ENCODE measurements at regions not wholly inside any gene's neighbourhood (a gene's known extent, or its start where the extent isn't known, plus 50 kb on each side); places are given as distances from the start of the nearest gene placed in this dataset.
A peak's percentile ranks its signal among the peaks of the same experiment; 100 is the strongest.
"Not testable (repeated sequence)": the region's sequence is repeated elsewhere in the genome, so short reads cannot be mapped to it uniquely, and the experiment has no call there.

DNA sequence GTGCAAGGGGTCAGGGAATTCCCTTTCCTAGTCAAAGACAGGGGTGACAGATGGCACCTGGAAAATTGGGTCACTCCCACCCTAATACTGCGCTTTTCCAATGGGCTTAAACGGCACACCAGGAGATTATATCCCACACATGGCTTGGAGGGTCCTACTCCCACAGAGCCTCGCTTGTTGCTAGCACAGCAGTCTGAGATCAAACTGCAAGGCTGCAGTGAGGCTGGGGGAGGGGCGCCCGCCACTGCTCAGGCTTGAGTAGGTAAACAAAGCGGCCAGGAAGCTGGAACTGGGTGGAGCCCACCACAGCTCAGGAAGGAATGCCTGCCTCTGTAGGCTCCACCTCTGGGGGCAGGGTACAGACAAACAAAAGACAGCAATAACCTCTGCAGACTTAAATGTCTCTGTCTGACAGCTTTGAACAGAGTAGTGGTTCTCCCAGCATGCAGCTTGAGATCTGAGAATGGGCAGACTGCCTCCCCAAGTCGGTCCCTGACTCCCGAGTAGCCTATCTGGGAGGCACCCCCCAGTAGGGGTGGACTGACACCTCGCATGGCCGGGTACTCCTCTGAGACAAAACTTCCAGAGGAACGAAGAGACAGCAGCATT lies 1388.7 kb upstream of the EYS start:
- not testable (repeated sequence) for DNase-seq (ENCODE audit: low read depth)

DNA sequence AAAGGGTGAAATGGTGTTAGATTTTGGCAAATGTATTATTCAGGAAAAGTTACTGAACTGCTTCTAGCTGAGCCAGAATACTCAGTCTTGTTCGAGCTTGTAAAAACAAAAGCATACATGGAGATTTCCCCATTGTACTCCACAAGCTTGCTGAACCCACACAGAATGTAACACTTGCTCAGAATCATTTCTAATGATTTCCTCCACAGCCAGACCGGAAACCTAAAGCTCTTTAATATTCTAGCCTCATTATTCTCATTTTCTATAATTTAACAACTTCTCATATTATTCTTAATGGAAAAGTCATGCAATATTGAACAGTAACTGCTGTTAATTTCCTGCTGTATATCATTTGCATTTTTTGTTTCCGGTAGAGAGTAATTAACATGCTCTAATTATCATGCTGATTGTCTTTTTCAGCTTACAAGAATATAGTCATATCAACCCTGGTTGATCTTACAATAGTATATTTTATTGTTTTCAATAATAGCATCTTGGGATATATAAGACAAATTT lies 1387.5 kb upstream of the EYS start:
- DNase-seq (ENCODE audit: low read depth): no peak

- no peak for DNase-seq (ENCODE audit: low read depth)
Measured at GRCh38 chr6:67073938-67074337, 1366.9 kb upstream of the EYS start.

GRCh38 chr6:67068781-67069180 lies 1361.8 kb upstream of the EYS start:
- DNase-seq (ENCODE audit: low read depth): no peak

GRCh38 chr6:67064323-67064722 lies 1357.3 kb upstream of the EYS start:
- no peak for DNase-seq (ENCODE audit: low read depth)

- no peak for DNase-seq (ENCODE audit: low read depth)
Measured at GRCh38 chr6:67047996-67048395, 1341.0 kb upstream of the EYS start.

- no peak for DNase-seq (ENCODE audit: low read depth)
Measured at GRCh38 chr6:67045076-67045475, 1338.0 kb upstream of the EYS start.

DNA sequence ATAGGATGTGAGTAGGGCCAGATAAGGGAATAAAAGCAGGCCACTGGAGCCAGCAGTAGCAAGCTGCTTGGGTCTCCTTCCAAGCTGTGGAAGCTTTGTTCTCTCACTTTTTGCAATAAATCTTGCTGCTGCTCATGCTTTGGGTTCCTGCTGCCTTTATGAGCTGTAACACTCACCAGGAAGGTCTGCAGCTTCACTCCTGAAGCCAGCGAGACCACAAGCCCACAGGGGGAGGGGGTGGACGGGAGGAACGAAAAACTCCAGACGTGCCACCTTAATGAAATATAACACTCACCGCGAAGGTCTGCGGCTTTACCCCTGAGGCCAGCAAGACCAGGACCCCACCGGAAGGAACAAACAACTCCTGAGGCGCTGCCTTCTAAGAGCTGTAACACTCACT lies 1324.4 kb upstream of the EYS start:
- DNase-seq (ENCODE audit: low read depth): peak; percentile 29

DNA sequence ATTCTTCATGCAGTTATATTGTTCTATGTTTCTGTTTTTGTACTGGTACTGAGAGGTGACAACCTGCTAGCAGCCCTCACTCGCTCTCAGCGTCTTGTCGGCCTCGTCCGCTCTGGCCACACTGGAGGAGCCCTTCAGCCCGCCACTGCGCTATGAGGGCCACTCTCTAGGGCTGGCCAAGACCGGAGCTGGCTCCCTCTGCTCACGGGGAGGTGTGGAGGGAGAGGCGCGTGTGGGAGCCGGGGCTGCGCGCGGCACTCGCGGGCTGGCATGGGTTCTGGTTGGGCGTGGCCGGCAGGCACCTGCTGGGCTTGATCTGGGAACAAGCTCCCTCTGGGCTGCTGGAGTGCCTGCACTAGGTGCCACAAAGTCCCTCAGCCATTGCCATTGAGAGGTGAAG lies 1323.8 kb upstream of the EYS start:
- no peak for DNase-seq (ENCODE audit: low read depth)

- no peak for DNase-seq (ENCODE audit: low read depth)
Measured at GRCh38 chr6:67016921-67017460, 1310.0 kb upstream of the EYS start.

GRCh38 chr6:67011441-67011840 lies 1304.4 kb upstream of the EYS start:
- no peak for DNase-seq (ENCODE audit: low read depth)

- DNase-seq (ENCODE audit: low read depth): no peak
Measured at GRCh38 chr6:67009818-67010217, 1302.8 kb upstream of the EYS start.

GRCh38 chr6:67003844-67004243 lies 1296.8 kb upstream of the EYS start:
- DNase-seq (ENCODE audit: low read depth): no peak

DNA sequence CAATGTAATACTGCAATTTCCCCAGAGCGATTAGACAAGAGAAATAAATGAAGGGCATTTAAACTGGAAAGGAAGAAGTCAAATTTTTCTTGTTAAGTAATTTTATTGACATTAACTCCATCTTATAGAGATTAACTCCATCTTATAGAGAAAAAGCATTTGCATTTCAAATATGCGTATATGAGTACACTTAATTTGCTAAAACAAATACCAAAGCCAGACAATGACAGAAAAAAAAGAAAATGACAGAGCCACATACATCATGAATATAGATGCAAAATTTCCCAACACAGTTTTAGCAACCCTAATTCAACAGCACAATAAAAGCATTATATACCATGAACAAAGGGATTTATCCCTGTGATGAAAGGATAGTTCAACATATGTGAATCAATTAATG lies 1293.1 kb upstream of the EYS start:
- no peak for DNase-seq (ENCODE audit: low read depth)

DNA sequence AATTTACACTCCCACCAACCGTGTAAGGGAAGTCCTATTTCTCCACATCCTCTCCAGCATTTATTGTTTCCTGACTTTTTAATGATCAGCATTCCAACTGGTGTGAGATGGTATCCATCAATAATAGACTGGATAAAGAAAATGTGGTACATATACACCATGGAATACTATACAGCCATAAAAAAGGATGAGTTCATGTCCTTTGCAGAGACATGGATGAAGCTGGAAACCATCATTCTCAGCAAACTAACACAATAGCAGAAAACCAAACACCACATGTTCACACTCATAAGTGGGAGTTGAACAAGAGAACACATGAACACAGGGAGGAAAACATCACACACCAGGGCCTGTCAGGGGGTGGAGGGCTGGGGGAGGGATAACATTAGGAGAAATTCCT lies 1290.6 kb upstream of the EYS start:
- DNase-seq (ENCODE audit: low read depth): not testable (repeated sequence)

GRCh38 chr6:66995669-66996068 lies 1288.6 kb upstream of the EYS start:
- no peak for DNase-seq (ENCODE audit: low read depth)

DNA sequence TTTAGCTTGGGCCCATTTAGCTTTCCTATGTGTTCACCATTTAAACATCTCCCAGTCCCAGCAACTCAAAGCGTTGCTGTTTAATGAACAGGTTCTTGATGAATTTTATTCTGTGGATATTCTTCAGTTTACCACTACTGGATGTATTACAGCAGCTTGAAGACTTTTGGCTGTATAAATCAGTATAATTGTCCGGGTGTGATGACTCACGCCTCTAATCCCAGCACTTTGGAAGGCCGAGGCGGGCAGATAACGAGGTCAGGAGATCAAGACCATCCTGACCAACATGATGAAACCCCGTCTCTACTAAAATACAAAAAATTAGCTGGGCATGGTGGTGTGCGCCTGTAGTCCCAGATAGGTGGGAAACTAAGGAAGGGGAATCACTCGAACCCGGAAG lies 1286.7 kb upstream of the EYS start:
- DNase-seq (ENCODE audit: low read depth): peak; percentile 58

GRCh38 chr6:66993272-66993671 lies 1286.2 kb upstream of the EYS start:
- DNase-seq (ENCODE audit: low read depth): peak; percentile 50

- DNase-seq (ENCODE audit: low read depth): peak; percentile 12
Measured at GRCh38 chr6:66992660-66993059, 1285.6 kb upstream of the EYS start.

- DNase-seq (ENCODE audit: low read depth): peak; percentile 65
Measured at GRCh38 chr6:66986940-66987339, 1279.9 kb upstream of the EYS start.

DNA sequence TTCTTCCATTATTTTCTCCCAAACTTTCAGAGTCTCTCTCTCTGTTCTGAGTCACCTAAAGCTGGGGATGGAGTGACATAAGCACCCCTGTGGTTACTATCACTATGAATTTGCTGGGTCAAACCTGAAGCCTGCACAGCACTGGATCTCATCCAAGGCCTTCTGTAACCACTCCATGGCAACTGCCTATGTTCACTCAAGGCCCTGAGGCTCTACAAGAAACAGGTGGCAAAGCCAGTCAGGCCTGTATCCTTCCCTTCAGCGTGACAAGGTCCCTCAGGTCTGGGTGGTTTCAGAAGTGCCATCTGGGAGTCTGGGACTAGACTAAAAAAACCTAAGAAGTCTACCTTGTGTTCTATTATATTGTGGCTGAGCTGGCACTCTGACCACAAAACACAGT lies 1278.8 kb upstream of the EYS start:
- peak; percentile 91 for DNase-seq (ENCODE audit: low read depth)

DNA sequence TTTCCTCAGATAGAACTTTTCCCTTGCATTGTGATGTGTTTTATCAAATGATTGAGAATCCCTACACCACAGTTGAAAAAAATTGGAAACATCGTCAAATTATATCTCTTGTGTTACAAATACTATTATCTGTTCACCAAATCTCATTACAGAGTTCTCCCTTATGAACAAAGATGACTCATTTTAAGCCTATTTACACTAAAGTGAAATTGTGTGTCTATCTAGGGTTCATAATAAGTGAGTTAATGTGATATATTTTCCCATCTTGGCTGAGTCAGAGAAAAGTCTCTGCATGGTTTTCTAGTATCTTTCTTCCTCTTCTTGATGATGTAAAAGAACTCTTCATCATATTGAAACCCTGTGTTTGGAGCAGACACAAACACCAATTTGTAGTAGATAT lies 1263.3 kb upstream of the EYS start:
- peak; percentile 58 for DNase-seq (ENCODE audit: low read depth)

DNA sequence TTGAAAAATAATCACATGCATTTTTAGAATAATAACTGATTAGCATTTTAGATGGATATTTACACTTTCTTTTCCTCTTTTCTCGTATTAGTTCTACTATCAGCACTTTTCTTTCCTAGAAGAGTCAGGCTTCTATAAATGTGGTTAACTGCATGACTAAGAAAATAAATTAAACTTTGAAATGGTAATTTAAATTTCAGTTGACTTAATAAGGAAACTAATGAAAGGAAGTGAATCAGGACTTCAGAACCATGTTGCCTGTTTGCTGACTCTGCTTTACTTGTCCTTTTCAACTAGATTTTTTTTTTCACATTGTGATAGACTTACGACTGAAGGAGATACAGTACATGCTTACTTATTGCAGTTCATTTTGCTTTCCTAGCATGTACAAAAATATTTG lies 1258.2 kb upstream of the EYS start:
- peak; percentile 75 for DNase-seq (ENCODE audit: low read depth)

GRCh38 chr6:66964216-66964615 lies 1257.2 kb upstream of the EYS start:
- peak; percentile 73 for DNase-seq (ENCODE audit: low read depth)

Measured in M059J (cell line).